HG03108 (cell line): ENCODE measurements at regions not wholly inside any gene's neighbourhood (a gene's known extent, or its start where the extent isn't known, plus 50 kb on each side); places are given as distances from the start of the nearest gene placed in this dataset.

ENCODE experiments used
- ATAC-seq: cut with Tn5 transposase; IDR thresholded peaks from one replicate; pipeline ENCODE4 v1.9.1; 2021; ENCODE audit warnings: moderate library complexity; ENCODE audit not compliant: unreplicated experiment

DNA sequence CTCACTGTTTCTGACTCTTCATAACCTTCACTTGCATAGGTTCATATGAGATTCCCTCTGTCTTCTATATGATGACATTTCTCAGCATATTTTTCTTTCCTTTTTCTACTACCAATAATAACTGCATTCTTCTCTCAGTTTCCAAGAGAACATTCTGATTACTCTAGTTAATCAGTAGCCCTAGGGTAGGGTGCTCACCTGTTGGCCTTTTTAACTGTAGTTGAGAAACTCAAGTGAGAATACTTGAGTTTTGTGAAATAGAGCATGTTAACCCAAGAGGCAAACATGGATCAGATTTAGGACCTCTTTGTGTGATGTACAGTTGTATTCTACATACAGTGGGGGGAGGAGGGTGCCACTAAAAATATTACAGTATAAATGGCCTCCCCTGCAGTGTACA is 308.0 kb downstream of the CMPK2 start:
- no peak for ATAC-seq

DNA sequence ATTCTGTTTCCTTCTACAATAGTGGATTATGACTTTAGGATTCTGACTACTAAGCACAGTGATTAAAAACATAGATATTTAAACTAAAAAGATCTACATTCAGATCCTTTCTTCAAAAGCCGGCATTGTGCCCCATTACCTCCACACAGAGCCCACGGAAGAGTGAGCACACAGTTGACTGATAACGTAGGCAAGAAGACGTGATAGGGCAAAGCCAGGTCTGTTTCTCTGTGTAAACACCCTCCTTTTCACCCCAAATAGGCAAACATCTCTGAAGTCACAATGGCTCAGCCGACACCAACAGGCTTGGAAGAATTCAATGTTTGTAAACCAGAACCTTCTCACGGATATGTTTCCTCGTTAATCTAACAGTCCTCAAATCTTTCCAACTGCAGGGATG is 302.9 kb downstream of the CMPK2 start:
- no peak for ATAC-seq

DNA sequence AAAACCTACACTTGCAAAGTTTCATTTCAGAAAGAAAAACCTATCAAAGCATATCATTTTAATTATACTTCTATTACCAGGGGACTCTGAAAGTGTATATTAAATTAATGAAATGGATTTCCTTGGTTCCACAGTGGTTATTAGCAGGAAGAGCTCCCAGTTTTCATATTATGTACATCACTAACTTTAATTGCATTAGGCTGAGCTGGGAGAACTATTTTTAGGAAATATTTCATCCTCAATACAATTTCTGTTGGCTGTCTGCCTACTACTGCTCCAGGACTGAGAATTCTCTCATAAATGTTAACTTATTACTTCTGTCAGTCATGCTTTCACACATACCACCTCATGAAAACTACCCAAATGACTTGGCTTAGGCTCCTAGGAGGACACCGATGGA is 301.4 kb downstream of the CMPK2 start:
- ATAC-seq: no peak

DNA sequence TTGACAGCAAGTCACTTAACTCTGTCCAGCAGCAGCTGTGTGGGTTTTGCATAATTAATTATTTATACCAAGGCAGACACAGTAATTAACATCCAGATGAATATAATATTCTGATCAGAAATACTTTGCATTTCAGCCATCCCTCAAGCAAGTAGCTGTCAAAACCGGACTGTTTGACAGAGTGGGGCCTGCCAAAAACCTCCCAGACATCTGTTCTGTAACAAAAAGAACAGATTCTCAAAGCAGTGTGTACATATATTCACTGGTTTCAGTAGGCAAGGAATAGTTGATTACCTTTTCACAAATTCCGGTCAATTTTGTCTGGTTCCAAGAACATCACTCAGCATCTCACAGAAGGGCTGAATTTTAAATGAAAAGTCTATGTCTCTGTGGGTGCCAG is 291.6 kb downstream of the CMPK2 start:
- ATAC-seq: no peak

DNA sequence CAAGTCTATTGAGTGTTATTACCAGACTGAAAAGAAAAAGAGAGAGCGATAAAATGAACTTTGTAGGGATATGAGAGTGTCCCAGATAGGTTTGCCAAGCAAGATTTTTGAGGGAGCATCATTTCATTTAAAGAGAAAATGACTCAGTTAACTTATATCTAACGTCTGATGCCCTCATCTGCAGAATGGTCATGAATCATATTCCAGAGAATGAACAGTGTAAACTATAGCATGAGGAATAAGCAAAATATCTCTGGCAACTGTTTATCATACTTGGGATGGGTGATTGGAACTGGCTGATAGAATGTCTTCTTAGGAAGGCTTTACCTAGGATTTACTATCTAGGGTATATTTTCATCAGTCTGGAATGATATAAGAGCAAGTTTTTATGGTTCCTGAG is 289.4 kb downstream of the CMPK2 start:
- no peak for ATAC-seq

DNA sequence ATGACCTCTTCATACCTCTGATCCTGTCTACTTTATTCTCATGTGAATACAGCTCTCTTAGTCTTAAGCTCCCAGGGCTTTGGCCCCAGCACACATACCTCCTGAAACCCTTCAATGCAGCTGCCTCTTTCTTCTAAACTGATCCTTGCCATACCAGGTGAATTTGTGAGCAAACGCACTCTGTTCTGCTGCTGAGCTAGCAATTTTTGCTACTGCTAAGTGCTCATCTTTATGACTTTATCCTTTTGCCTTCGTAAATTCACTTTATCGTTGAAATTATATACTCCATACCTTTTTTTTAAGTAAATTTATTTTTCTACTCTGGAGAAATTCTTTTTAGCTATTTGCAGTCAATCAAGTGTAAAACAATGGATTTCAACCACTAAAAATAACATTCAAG is 287.7 kb downstream of the CMPK2 start:
- no peak for ATAC-seq

DNA sequence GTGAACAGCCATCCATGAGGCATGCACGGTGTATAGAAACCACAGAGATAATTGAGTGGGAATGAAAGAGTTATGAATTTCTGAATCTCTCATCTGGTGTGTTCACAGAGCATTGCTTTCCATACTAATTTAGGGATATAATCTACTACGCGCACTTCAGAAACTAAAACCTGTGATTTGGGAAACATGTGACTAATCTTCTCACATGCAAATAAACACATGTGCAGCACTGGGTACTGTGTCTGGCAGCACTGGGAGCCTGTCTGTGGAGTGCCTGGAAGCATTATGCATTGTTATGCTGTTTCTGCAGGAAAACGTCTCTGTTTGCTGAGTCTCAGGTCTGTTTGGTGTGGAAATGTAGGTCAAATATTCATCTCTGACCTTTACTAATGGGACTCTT is 287.3 kb downstream of the CMPK2 start:
- ATAC-seq: no peak

DNA sequence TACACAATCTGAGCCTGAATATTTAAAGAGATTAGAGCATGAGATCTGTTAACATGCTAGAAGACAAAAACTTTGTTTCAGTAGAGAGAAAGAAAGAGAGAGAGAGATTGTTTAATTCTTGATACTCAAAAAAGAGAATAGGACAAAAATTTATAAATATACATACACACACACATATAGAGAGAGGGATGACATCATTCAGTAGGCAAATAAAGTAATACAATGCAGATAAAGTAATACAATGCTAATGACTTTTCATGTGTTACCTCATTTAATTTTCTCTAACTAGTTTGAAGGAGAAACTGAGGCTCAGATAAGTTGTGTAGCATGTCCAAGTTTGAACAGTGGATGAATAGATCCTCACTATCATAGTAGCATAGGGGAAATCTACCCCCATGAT is 286.4 kb downstream of the CMPK2 start:
- no peak for ATAC-seq

DNA sequence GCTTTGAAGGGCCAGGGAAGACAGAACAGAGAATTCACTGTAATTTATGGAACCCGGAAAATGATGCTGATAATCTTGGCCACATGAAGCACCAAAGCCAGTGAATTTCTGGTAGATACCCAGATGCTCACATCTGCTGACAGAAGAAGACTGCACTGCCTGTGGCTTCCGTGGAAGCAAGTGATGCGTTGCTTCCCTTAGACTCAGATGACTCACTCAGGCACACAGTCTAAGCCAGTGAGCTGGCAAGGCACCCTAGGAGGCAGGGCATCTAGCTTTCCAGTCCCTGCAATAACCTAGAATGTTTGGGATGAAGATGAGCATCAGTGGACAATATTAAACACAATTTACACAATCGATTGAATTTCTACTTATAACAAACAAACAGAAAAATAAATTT is 284.7 kb downstream of the CMPK2 start:
- no peak for ATAC-seq

DNA sequence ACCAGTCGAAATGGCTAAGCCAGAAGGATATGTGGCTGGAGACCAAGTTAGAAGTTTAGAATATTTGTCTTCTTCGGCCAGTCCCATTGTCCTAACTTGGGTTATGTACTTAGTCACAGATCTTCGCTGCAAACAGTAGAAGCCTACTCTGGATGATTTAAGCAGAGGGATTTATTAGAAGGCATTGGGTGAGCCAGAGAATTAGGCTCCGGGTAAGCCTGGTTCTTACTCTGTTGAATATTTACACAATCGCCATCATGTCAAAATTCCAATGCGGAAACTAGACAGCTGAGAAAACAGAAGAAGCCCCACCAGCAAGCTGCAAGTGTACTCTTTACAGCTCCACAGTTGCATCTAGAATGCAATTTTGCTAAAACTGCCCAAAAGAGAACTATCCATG is 276.6 kb downstream of the CMPK2 start:
- ATAC-seq: no peak

DNA sequence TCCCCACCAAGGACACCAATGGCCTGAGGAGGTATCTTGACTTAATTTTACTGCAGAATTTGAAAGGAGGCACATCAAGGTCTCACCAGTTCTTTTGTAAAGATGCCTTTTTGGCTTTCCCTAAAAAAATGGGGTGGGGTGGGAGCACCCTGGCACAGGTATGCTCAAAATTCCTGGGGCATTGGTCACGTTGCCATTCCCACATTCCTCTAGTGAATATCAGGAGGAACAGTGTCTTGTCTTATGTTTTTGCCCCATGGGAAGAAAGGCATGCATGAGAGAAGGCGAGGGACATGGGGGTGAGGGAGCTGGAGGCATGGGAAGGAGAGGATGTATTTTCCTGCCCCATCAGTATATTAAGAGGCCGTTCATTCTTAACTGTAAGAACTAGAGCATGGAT is 275.3 kb downstream of the CMPK2 start:
- no peak for ATAC-seq

DNA sequence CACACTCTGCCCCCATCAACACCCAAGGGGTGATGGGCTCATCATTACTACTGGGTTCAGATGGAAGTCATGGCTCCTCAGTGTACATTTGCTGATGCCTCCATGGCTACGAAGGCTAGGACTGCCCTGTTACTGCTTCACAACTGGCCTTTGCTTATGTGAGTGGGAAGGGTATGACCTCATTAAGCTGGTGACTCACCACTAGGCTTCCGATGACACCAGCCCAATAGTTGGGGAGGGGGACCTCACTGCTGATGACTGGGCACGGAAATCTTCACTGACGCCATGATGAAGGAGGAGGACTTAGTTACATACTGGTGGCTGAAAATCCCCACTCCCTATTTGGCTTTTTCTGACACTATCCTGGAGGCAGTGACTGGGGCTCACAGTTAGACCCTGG is 263.2 kb downstream of the CMPK2 start:
- no peak for ATAC-seq

DNA sequence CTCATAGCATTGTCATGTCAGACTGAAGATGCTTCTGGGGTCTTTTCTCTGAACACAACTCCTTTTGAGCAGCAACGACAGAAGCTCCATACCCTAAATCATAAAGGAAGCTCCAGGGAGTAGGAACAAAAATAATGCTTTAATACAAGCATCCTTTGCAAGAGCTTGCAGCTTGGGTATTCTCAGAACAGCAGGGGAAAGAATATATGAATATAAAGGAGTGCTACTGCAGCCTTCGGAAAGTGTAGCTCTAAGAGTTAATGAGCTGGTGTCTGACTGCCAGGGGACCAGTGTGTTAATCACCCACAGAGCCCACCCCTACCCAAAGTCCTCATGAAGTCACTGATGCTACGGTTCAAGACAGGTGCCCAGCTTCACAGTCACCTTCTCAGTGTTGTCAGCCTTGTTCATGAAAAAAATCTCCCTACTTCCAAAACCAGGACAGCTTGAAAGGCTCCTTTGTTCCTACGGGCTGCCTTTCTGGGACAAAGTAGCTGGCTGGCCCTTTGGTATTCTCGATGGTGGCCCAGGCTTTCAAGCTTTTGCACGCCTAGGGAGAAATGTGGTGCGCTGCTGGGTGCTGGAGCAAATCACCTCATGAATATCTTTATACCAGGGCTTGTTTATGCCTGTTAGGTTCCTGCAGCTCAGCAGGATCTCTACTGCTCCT is 259.7 kb downstream of the CMPK2 start:
- no peak for ATAC-seq

DNA sequence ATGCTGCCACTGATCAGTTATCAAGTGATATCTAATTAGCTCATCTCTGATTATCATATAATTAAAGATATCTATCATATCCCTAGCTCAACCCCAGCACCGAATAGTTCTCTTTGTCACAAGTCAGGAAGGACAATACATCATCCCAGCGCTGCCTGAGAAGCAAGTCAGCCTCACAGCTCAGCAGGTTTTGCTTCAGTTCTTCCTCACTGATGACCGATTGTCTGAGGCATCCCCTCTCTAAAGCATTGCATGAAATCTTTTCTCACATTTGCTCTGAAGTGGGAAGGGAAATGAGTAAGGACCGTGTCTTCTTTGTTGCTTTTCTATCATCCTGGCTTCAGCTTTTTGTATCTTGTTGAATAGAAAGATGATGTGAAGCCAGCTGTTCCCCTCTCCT is 247.9 kb downstream of the CMPK2 start:
- ATAC-seq: no peak

DNA sequence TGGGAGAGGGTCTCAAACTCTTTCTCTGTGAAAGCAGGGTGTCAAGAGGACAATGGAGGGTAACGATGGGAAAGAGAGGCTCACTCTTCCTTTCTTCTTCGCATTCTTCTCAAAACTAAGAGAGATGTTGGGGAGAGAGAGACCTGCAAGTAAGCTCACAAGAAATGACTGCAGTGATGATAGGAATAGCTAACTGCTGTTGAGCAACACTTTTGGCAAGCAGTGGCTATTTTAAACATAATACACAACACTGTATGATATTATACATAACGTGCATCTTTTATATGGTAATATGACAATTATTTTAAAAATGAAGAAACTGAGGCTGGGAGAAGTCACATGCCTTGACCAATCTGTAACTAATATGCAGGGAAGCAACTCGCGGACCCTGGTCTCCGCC is 247.5 kb downstream of the CMPK2 start:
- no peak for ATAC-seq

DNA sequence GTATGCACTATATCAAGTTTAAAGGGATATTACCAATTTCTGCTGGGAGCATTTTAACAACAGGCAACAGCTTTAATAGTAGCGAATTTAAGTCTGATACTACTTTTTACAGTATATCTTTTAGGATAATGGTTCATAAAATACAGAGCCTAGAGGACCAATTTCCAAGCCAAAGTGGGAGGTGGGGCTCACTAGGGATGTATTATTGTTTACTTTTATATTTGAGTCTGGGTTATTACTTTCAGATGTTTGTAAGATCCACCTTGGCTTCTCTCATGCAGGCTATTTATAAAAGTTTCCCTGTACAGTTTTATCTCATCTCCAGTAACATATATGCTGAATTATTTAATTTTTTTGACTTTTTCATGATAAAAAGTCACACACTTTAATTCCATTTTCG is 242.0 kb downstream of the CMPK2 start:
- ATAC-seq: no peak

DNA sequence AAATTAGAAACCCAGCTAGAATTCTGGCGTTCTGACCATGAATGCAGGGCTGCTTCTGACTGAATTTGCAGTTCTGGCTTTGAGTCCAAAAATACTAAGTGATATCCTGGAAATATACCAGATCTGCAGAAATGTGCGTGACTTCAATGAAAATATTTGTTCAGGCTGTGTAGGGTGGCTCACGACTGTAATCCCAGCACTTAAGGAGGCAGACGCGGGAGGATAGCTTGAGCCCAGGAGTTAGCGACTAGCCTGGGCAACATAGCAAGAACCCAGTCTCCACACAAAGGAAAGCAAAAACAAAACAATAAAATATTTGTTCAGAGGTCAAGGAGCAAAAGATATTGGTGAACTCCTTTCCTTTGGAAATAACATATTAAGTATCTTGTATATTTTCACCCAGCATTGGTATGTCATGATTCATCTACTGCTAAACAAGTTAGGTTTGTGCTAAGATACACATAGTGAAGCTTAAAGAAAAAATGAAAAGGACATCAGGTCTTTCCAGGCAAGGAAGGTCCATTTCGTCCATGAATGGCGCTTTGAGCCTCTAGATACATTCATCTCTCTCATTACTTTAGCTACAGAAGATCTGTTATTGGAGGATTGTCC is 239.2 kb downstream of the CMPK2 start:
- no peak for ATAC-seq

DNA sequence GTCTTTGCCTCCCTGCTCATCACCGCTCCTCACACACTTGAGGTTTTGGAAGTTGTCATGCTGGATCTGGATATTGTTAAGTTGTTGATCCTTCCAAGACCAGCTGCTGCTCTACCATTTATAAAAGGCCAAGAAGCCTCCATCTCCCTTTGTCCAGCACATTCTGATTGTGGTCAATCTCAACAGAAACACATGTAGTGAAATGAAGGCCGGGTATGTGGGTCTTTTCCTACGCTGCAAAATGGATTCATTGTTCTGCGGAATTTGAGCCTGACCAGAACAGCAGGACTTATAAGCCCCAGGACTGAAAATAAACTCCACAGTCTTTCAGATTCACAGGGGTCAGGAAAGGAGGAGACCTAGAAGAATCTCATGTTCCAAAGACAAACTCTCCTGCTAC is 238.4 kb downstream of the CMPK2 start:
- no peak for ATAC-seq

DNA sequence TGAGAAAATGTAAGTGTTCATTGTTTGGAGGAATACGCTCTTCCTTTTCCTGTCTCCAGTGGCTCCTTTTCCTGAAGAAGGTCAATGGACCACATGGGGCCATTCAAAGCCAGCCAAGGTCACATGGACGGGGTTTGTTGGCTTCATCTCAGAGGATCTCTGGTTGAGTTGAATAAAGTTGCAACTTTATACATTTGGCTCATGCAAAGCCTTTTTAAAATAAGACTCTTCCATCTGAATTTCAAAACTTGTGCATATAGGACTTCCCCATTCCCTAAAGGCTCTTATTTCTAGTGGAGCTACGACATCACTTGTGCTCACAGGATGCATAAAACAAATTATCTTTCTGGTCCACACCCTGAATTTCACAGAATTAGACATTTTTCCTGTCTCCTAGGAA is 235.5 kb downstream of the CMPK2 start:
- no peak for ATAC-seq

DNA sequence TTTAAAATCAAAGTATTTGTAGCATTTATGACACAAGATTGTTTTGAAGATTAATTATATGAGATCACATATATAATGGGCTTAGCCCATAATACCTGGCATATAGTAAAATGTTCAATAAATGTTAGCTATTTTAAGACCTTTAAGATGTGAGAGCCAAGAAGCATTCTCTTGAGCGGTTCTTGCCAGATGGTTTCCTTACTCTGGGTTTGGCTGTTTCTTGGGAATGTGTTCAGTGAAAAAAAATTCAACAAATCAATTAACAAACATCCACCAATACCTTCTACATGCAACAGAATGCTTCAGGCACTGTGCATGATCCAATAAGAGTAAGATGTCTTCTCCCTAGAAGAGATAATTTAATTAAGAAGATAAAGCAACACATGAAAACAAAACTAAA is 230.4 kb downstream of the CMPK2 start:
- no peak for ATAC-seq

DNA sequence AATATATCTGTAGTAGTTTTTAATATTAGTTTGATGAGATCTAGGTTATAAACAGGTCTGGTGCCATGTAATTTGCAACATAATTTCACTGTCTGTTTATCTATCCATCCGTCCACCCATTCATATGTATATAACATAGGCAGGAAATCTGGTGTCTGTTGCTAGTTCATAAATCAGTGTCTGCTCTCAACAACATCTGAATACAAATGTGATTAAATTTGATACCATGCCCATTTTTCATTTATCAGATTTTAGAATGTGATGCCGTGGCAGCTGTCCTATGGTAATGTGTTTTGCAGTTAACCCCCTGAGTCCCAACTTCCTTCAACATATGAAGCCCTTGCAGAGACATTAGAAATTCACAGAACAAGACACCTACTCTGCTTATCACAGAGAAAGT is 228.4 kb downstream of the CMPK2 start:
- no peak for ATAC-seq

DNA sequence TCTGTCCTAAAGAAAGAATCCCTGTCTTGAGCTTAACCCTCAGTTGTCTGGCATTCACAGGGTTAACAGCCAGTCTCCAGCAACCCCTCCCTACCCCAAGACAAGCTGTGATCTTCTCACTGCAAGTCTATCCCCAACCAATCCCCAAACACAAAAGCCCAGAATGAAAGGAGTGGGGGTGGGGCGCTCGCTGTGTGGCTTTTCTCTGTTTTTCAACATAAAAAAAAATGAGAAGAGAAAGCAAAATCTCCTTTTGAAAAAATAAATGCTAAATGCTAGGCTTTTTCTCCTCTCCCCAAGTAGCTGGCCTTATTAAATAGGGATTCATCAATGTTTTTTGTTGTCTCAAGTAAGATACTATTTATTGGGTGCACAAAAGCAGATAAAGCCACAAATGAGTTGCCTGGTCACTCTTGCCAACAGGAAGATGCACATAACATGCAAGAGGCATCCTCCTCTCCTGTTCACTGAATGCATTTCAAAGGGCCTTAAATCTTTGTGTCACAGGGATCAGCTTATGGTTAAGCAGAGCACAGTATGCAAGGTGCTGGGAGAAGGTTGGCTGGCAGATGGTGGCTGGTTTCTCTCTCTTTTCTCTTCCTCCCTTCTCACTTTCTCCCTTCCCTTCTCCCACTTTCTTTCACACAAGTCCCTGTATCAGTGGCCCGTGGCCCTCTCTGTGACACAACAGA is 225.6 kb downstream of the CMPK2 start:
- no peak for ATAC-seq

DNA sequence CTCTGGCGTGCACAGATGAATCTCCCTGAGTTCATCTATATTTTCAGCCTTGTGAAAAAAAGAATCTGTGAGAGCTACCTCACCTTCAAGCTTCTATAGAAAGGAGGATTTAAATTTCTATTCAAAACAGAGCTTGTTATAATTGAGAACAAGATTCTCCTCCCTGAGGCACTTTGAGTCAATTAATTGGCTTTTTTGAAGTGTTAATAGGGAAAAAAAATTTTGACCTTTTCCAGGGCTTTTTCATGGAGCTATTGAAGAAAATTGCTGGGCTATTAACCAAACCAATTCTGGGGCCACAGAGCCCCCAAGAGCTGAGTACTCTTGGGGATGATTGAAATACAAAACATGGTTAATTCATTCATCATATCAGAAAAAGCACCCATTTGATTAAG is 225.1 kb downstream of the CMPK2 start:
- ATAC-seq: no peak
